H1 (cell line): ENCODE measurements at regions not wholly inside any gene's neighbourhood (a gene's known extent, or its start where the extent isn't known, plus 50 kb on each side); places are given as distances from the start of the nearest gene placed in this dataset.
"Not testable (repeated sequence)": the region's sequence is repeated elsewhere in the genome, so short reads cannot be mapped to it uniquely, and the experiment has no call there.

Experiments
- CTCF ChIA-PET: fragments of 300-600 bp; sonication (Branson Sonifier 250); formaldehyde crosslinking; loops from one replicate; lab custom pipeline; 2021; ENCODE audit not compliant: partially characterized antibody; lab: Charles Lee
- POLR2A ChIA-PET: fragments of 300-600 bp; sonication (Branson Sonifier 250); formaldehyde crosslinking; loops from one replicate; lab custom pipeline; 2021; ENCODE audit warnings: inconsistent platforms; ENCODE audit not compliant: partially characterized antibody; lab: Charles Lee
- DNase-seq, 2 experiments: peaks; one replicate each; pipeline versions ENCODE4 v3.0.0 to v3.0.0-alpha.2; 2010 to 2022; ENCODE audit warnings: low spot score in 2 of 2, low read depth in 1 of 2, mixed read lengths in 1 of 2
- FAIRE-seq: peaks from 2 replicates; lab custom pipeline; 2011; peaks lifted over from hg19 to GRCh38; lab: Jason Lieb, UNC
- H2AFZ ChIP-seq: 2 replicates; pipeline ENCODE4 v1.8.1; 2012; ENCODE audit warnings: low read length, inconsistent platforms
- H2AK5ac ChIP-seq: 2 replicates; pipeline ENCODE4 v1.6.1; 2013; ENCODE audit warnings: low read depth, low read length
- H2BK120ac ChIP-seq: replicated peaks from 2 replicates; pipeline ENCODE3; 2013; ENCODE audit warnings: low read depth, low read length, inconsistent platforms
- H2BK12ac ChIP-seq: 2 replicates; pipeline ENCODE4 v1.6.1; 2013; ENCODE audit warnings: low read depth, low read length
- H2BK15ac ChIP-seq: 2 replicates; pipeline ENCODE4 v1.6.1; 2013; ENCODE audit warnings: low read length
- H2BK20ac ChIP-seq: 2 replicates; pipeline ENCODE4 v1.6.1; 2013; ENCODE audit warnings: low read length
- H2BK5ac ChIP-seq: 2 replicates; pipeline ENCODE4 v1.6.1; 2013; ENCODE audit warnings: low read depth, low read length
- H3K14ac ChIP-seq: 2 replicates; pipeline ENCODE4 v1.6.1; 2013; ENCODE audit warnings: inconsistent platforms; ENCODE audit not compliant: insufficient read length
- H3K18ac ChIP-seq: 2 replicates; pipeline ENCODE4 v1.6.1; 2013; ENCODE audit warnings: low read length; ENCODE audit errors: extremely low read depth
- H3K23ac ChIP-seq: 2 replicates; pipeline ENCODE4 v1.6.1; 2013; ENCODE audit warnings: inconsistent platforms; ENCODE audit not compliant: insufficient read length
- H3K23me2 ChIP-seq: 2 replicates; pipeline ENCODE4 v1.6.1; 2013; ENCODE audit warnings: low read depth, low read length
- H3K27ac ChIP-seq: 2 replicates; pipeline ENCODE4 v1.6.1; 2011; ENCODE audit warnings: low read depth, low read length, inconsistent platforms
- H3K27me3 ChIP-seq, 4 experiments: replicated peaks in 1 of 4; 1 replicate in 1 of 4; 2 replicates in 3 of 4; pipeline versions ENCODE4 v1.6.1 to v1.8.1; 2011 to 2013; ENCODE audit warnings: low read length in 3 of 4, mild to moderate bottlenecking in 3 of 4, inconsistent platforms in 2 of 4, mixed read lengths in 2 of 4, moderate library complexity in 1 of 4; ENCODE audit not compliant: control insufficient read depth in 3 of 4, insufficient read depth in 3 of 4; ENCODE audit errors: extremely low read depth in 1 of 4
- H3K36me3 ChIP-seq, 4 experiments: 2 replicates each; pipeline versions ENCODE4 v1.6.1 to v1.8.1; 2011 to 2013; ENCODE audit warnings: mild to moderate bottlenecking in 4 of 4, low read length in 3 of 4, moderate library complexity in 2 of 4, control low read depth in 1 of 4, inconsistent platforms in 1 of 4; ENCODE audit not compliant: insufficient read depth in 4 of 4, control insufficient read depth in 2 of 4
- H3K4ac ChIP-seq: replicated peaks from 2 replicates; pipeline ENCODE3; 2013; ENCODE audit warnings: low read length, low read depth, mixed read lengths, inconsistent platforms; ENCODE audit not compliant: insufficient read length
- H3K4me1 ChIP-seq, 4 experiments: replicated peaks in 1 of 4; 1 replicate in 1 of 4; 2 replicates in 3 of 4; pipeline versions ENCODE4 v1.6.1 to v1.8.1; 2011 to 2013; ENCODE audit warnings: low read length in 3 of 4, inconsistent platforms in 2 of 4, mixed read lengths in 1 of 4; ENCODE audit not compliant: insufficient read depth in 4 of 4, control insufficient read depth in 3 of 4
- H3K4me2 ChIP-seq, 2 experiments: 2 replicates each; pipeline versions ENCODE4 v1.6.1 to v1.8.1; 2011 to 2013; ENCODE audit warnings: low read depth in 2 of 2, low read length in 2 of 2, control low read depth in 1 of 2, inconsistent platforms in 1 of 2, mild to moderate bottlenecking in 1 of 2; ENCODE audit not compliant: insufficient read depth in 1 of 2
- H3K4me3 ChIP-seq, 4 experiments: fragments of 200-600, 300-600 bp in 1 of 4; sonication (generic), shearing (Covaris generic), sonication (Bioruptor Twin) in 1 of 4; 2 replicates each; pipeline versions ENCODE4 v1.5.1 to v1.8.1; 2011 to 2016; ENCODE audit warnings: low read length in 4 of 4, low read depth in 3 of 4, control low read depth in 2 of 4, inconsistent platforms in 2 of 4, mild to moderate bottlenecking in 2 of 4, mixed read lengths in 1 of 4, moderate library complexity in 1 of 4; ENCODE audit not compliant: insufficient read depth in 2 of 4; ENCODE audit errors: extremely low read depth in 1 of 4
- H3K56ac ChIP-seq: replicated peaks from 2 replicates; pipeline ENCODE3; 2013; ENCODE audit warnings: low read depth, mild to moderate bottlenecking, mixed read lengths, low read length, inconsistent platforms; ENCODE audit not compliant: insufficient read length
- H3K79me1 ChIP-seq: 2 replicates; pipeline ENCODE4 v1.6.1; 2013; ENCODE audit warnings: low read depth, low read length, control low read depth
- H3K79me2 ChIP-seq, 2 experiments: 2 replicates each; pipeline versions ENCODE4 v1.6.1 to v1.8.1; 2012 to 2013; ENCODE audit warnings: low read length in 2 of 2, mild to moderate bottlenecking in 2 of 2, inconsistent platforms in 1 of 2; ENCODE audit not compliant: insufficient read depth in 2 of 2, control insufficient read depth in 1 of 2
- H3K9ac ChIP-seq, 4 experiments: replicated peaks in 1 of 4; 1 replicate in 1 of 4; 2 replicates in 3 of 4; pipeline versions ENCODE4 v1.6.1 to v1.8.1; 2011 to 2013; ENCODE audit warnings: low read depth in 3 of 4, low read length in 3 of 4, control low read depth in 2 of 4, mild to moderate bottlenecking in 2 of 4, moderate library complexity in 2 of 4, inconsistent platforms in 1 of 4; ENCODE audit errors: extremely low read depth in 1 of 4
- H3K9me3 ChIP-seq, 2 experiments: 2 replicates each; pipeline versions ENCODE4 v1.6.1 to v1.8.1; 2012 to 2013; ENCODE audit warnings: mild to moderate bottlenecking in 2 of 2, moderate library complexity in 2 of 2, control low read depth in 1 of 2, inconsistent platforms in 1 of 2, low read depth in 1 of 2, low read length in 1 of 2, mixed read lengths in 1 of 2; ENCODE audit not compliant: insufficient read depth in 2 of 2
- H4K20me1 ChIP-seq, 2 experiments: replicated peaks in 1 of 2; 2 replicates each; pipeline versions ENCODE3 to v1.8.1; 2011 to 2013; ENCODE audit warnings: inconsistent platforms in 2 of 2, low read length in 2 of 2, mild to moderate bottlenecking in 1 of 2; ENCODE audit not compliant: insufficient read depth in 2 of 2, control insufficient read depth in 1 of 2
- H4K5ac ChIP-seq: 2 replicates; pipeline ENCODE4 v1.6.1; 2013; ENCODE audit warnings: low read length, low read depth, mixed read lengths, inconsistent platforms; ENCODE audit not compliant: insufficient read length
- H4K8ac ChIP-seq: 2 replicates; pipeline ENCODE4 v1.8.0; 2013; ENCODE audit warnings: mild to moderate bottlenecking, moderate library complexity, low read length, inconsistent platforms; ENCODE audit not compliant: insufficient read depth; ENCODE audit errors: extremely low read depth
- H4K91ac ChIP-seq: replicated peaks from 2 replicates; pipeline ENCODE3; 2013; ENCODE audit warnings: low read length, mixed read lengths, inconsistent platforms; ENCODE audit not compliant: insufficient read length
- WGBS, 2 experiments: shearing (Covaris generic) in 1 of 2; methylation state at CpG; one replicate each; pipeline versions ENCODE4 v1.1.6 to v1.1.7; 2013 to 2015; ENCODE audit warnings: low lambda C conversion rate in 2 of 2, mixed read lengths in 2 of 2, inconsistent platforms in 1 of 2, low coverage in 1 of 2, missing lambda C conversion rate in 1 of 2; ENCODE audit not compliant: insufficient replicate concordance in 2 of 2, insufficient coverage in 1 of 2, insufficient read length in 1 of 2; ENCODE audit errors: extremely low coverage in 1 of 2, missing lambda C conversion rate in 1 of 2; 5-methylcytosine and 5-hydroxymethylcytosine counted together

DNA sequence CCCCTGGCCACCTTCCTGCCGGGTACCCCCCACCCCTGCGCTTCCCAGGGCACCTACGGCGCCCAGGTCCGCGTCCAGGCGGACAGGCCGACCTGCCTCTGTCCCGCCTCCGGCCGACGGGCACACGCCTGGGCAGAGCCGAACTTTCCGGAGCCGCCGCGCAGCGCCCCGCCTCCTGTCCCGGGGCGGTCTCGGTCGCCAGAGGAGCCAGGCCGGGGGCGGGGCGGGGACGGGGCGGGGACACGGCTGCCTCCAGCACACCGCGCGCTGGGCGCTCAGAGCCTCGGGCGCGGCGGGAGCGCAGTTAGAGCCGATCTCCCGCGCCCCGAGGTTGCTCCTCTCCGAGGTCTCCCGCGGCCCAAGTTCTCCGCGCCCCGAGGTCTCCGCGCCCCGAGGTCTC is 5499.1 kb upstream of the TPTE start:
- H2BK20ac ChIP-seq, H3K4me2 ChIP-seq, FAIRE-seq, H4K8ac ChIP-seq, H3K27me3 ChIP-seq, H3K9ac ChIP-seq, H3K79me1 ChIP-seq, H2BK5ac ChIP-seq, H3K4me1 ChIP-seq, H3K36me3 ChIP-seq, H3K23me2 ChIP-seq, H4K20me1 ChIP-seq, H2AFZ ChIP-seq, H3K79me2 ChIP-seq, H3K9me3 ChIP-seq, H3K14ac ChIP-seq, H3K56ac ChIP-seq, POLR2A ChIA-PET, H2BK15ac ChIP-seq, H2BK12ac ChIP-seq, DNase-seq, H3K4ac ChIP-seq, H4K5ac ChIP-seq, H2AK5ac ChIP-seq, H3K27ac ChIP-seq, CTCF ChIA-PET, H4K91ac ChIP-seq, H3K18ac ChIP-seq, H2BK120ac ChIP-seq, H3K23ac ChIP-seq, H3K4me3 ChIP-seq: not testable (repeated sequence)
- no CpG with 5 or more reads among the region's 52 CpGs for WGBS, 2 experiments

DNA sequence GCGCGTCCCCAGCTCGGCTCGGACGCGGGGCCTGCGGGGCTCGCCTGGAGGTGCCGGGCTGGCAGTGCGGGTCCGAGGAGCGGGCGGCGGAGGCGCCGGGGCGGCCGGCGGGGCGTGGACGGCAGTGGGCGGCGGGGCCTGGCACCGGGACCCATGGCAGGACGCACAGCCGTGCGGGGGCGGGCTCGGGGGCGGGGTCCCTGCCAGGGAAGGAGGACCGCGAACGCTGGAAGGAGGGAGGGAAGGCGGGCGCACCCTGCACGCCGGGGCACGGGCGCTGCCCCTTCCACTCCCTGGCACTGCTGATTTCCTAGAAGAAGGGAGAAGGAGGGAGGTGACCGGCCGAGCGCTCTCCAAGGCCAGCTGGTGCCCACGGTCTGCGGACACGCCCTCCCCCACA is 5498.6 kb upstream of the TPTE start:
- POLR2A ChIA-PET, H4K20me1 ChIP-seq, H3K4me1 ChIP-seq, CTCF ChIA-PET, H3K23ac ChIP-seq, FAIRE-seq, H2AFZ ChIP-seq, H3K36me3 ChIP-seq, H3K23me2 ChIP-seq, H3K4me2 ChIP-seq, H2BK20ac ChIP-seq, H3K14ac ChIP-seq, H4K8ac ChIP-seq, H3K56ac ChIP-seq, H4K5ac ChIP-seq, H3K79me1 ChIP-seq, H2BK12ac ChIP-seq, H3K9ac ChIP-seq, H2BK5ac ChIP-seq, H4K91ac ChIP-seq, H3K4me3 ChIP-seq, H2AK5ac ChIP-seq, H3K27me3 ChIP-seq, H3K79me2 ChIP-seq, H3K9me3 ChIP-seq, H2BK120ac ChIP-seq, H3K27ac ChIP-seq, H3K18ac ChIP-seq, DNase-seq, H2BK15ac ChIP-seq, H3K4ac ChIP-seq: not testable (repeated sequence)
- WGBS, 2 experiments = no CpG with 5 or more reads among the region's 45 CpGs
